K562 (cell line): ENCODE measurements at regions not wholly inside any gene's neighbourhood (a gene's known extent, or its start where the extent isn't known, plus 50 kb on each side); places are given as distances from the start of the nearest gene placed in this dataset.

Source experiments
- ATAC-seq: fragments of 200-7000 bp; cut with Tn5 transposase; 3 replicates; pipeline ENCODE4 v1.9.1; 2020; ENCODE audit warnings: moderate library complexity
- BruUV-seq: library from RNA; stranded (reverse); fragments of 400-500 nt; replicated peaks from 2 replicates; lab custom pipeline; 2021; lab: Mats Ljungman, UMichigan
- CTCF ChIA-PET: fragments of 300-600 bp; formaldehyde crosslinking; extraction: SDS; loops from one replicate; lab custom pipeline; 2021; ENCODE audit warnings: low intra/inter-chr PET ratio; lab: Yijun Ruan, JAX
- POLR2A ChIA-PET: fragments of 300-600, 350-650 bp; sonication (Branson Sonifier 250); formaldehyde crosslinking; extraction: SDS; loops from one replicate; lab custom pipeline; 2021; ENCODE audit warnings: antibody characterized with exemption, inconsistent platforms; lab: Yijun Ruan, JAX
- DNase-seq, 4 experiments: peaks; one replicate each; pipeline versions ENCODE4 v3.0.0 to v3.0.0-alpha.2; 2011 to 2018; ENCODE audit warnings: low spot score in 3 of 4, mixed read lengths in 3 of 4; ENCODE audit errors: extremely low read depth in 1 of 4
- FAIRE-seq: peaks from 2 replicates; lab custom pipeline; 2011; peaks lifted over from hg19 to GRCh38; lab: Jason Lieb, UNC
- H2AFZ ChIP-seq: 2 replicates; pipeline ENCODE4 v1.6.0; 2011; ENCODE audit warnings: low read depth, low read length, control low read depth, inconsistent platforms
- H3K27ac ChIP-seq: fragments of 200-600 bp; 3 replicates; pipeline ENCODE4 v1.8.0; 2011; ENCODE audit warnings: low read depth, mild to moderate bottlenecking, control low read depth, inconsistent platforms, low read length, moderate library complexity, mixed read lengths; ENCODE audit errors: extremely low read depth
- H3K27me3 ChIP-seq, 2 experiments: fragments of 300-600 bp in 1 of 2; 2 replicates in 1 of 2; 3 replicates in 1 of 2; pipeline versions ENCODE4 v1.6.0 to v1.8.0; 2011; ENCODE audit warnings: inconsistent platforms in 2 of 2, low read length in 2 of 2, mild to moderate bottlenecking in 1 of 2, mixed read lengths in 1 of 2, moderate library complexity in 1 of 2; ENCODE audit not compliant: control insufficient read depth in 2 of 2, insufficient read depth in 2 of 2
- H3K36me3 ChIP-seq: fragments of 300-600 bp; 3 replicates; pipeline ENCODE4 v1.8.0; 2011; ENCODE audit warnings: mild to moderate bottlenecking, low read length, inconsistent platforms; ENCODE audit not compliant: control insufficient read depth, insufficient read depth
- H3K4me1 ChIP-seq, 2 experiments: fragments of 200-600 bp in 1 of 2; replicated peaks in 1 of 2; 2 replicates in 1 of 2; 3 replicates in 1 of 2; pipeline versions ENCODE4 v1.5.1 to v1.8.0; 2011; ENCODE audit warnings: inconsistent platforms in 2 of 2, low read length in 2 of 2, mild to moderate bottlenecking in 1 of 2, mixed read lengths in 1 of 2, moderate library complexity in 1 of 2; ENCODE audit not compliant: control insufficient read depth in 2 of 2, insufficient read depth in 2 of 2
- H3K4me2 ChIP-seq: 2 replicates; pipeline ENCODE4 v1.6.1; 2011; ENCODE audit warnings: low read length, control low read depth, inconsistent platforms, mixed read lengths; ENCODE audit not compliant: insufficient read depth
- H3K4me3 ChIP-seq: fragments of 200-600 bp; sonication (generic), shearing (Covaris generic); 2 replicates; pipeline ENCODE4 v1.5.1; 2016; ENCODE audit warnings: control low read depth, inconsistent platforms
- H3K79me2 ChIP-seq: fragments of 200-600 bp; 3 replicates; pipeline ENCODE4 v1.8.0; 2011; ENCODE audit warnings: low read length, inconsistent platforms; ENCODE audit not compliant: control insufficient read depth, insufficient read depth
- H3K9ac ChIP-seq, 2 experiments: 2 replicates each; pipeline versions ENCODE4 v1.6.0 to v1.6.1; 2011; ENCODE audit warnings: low read depth in 2 of 2, low read length in 2 of 2, control low read depth in 1 of 2, inconsistent platforms in 1 of 2, mild to moderate bottlenecking in 1 of 2, mixed read lengths in 1 of 2; ENCODE audit not compliant: insufficient read depth in 1 of 2
- H3K9me1 ChIP-seq: one replicate; pipeline ENCODE4 v1.6.0; 2011; ENCODE audit warnings: inconsistent platforms, mild to moderate bottlenecking, low read length, moderate library complexity; ENCODE audit not compliant: control insufficient read depth, insufficient read depth
- H3K9me3 ChIP-seq: replicated peaks from 2 replicates; pipeline ENCODE4 v1.5.1; 2011; ENCODE audit warnings: low read depth, low read length, inconsistent platforms; ENCODE audit not compliant: control insufficient read depth, insufficient read depth
- H4K20me1 ChIP-seq: replicated peaks from 2 replicates; pipeline ENCODE4 v1.6.1; 2011; ENCODE audit warnings: low read length, inconsistent platforms, mixed read lengths; ENCODE audit not compliant: control insufficient read depth, insufficient read depth
- NFIC ChIP-seq: fragments of 450-650 bp; IDR thresholded peaks from 2 replicates; pipeline ENCODE4 v1.6.1; 2017; ENCODE audit warnings: mild to moderate bottlenecking, inconsistent platforms
- ZBTB7A ChIP-seq: IDR thresholded peaks from 2 replicates; pipeline ENCODE4 v1.6.1; 2011; ENCODE audit warnings: low read depth, mild to moderate bottlenecking, low read length, moderate library complexity, borderline replicate concordance; ENCODE audit not compliant: control insufficient read depth
- ZNF224 ChIP-seq: sonication (generic); formaldehyde crosslinking; IDR thresholded peaks from 2 replicates; pipeline ENCODE4 v1.8.0; 2022; ENCODE audit warnings: mild to moderate bottlenecking, missing genetic modification reagents
- ZNF316 ChIP-seq: fragments of 450-650 bp; IDR thresholded peaks from 2 replicates; pipeline ENCODE4 v1.6.1; 2016
- WGBS: fragments of 100-300 bp; shearing (Covaris generic); methylation state at CpG from one replicate; pipeline ENCODE4 v1.1.6; 2016; ENCODE audit warnings: low coverage, mixed read lengths; ENCODE audit not compliant: insufficient coverage; ENCODE audit errors: missing lambda C conversion rate; 5-methylcytosine and 5-hydroxymethylcytosine counted together
- in situ Hi-C: fragments of 300-500 bp; cut with MboI; formaldehyde crosslinking; loops from 4 replicates; pipeline ENCODE4 v1.15.0; 2018; ENCODE audit warnings: inconsistent platforms, mixed read lengths
- intact Hi-C: fragments of 100-400 bp; cut with micrococcal nuclease; formaldehyde crosslinking; loops from 2 replicates; pipeline ENCODE4 v1.14.2; 2022
- TF ChIP-seq, protein P1 (sequence below), 2 experiments: fragments of 450-650 bp; formaldehyde crosslinking in 1 of 2; IDR thresholded peaks; 2 replicates each; pipeline versions ENCODE4 v1.4.0 to v1.6.1; 2014 to 2020; ENCODE audit warnings: mild to moderate bottlenecking in 2 of 2, borderline replicate concordance in 1 of 2, low read depth in 1 of 2
- TF ChIP-seq, protein P2 (sequence below): fragments of 200-800 bp; sonication (Bioruptor generic); IDR thresholded peaks from 2 replicates; pipeline ENCODE4 v1.6.1; 2016; ENCODE audit warnings: missing genetic modification characterization, missing compliant biosample characterization

DNA sequence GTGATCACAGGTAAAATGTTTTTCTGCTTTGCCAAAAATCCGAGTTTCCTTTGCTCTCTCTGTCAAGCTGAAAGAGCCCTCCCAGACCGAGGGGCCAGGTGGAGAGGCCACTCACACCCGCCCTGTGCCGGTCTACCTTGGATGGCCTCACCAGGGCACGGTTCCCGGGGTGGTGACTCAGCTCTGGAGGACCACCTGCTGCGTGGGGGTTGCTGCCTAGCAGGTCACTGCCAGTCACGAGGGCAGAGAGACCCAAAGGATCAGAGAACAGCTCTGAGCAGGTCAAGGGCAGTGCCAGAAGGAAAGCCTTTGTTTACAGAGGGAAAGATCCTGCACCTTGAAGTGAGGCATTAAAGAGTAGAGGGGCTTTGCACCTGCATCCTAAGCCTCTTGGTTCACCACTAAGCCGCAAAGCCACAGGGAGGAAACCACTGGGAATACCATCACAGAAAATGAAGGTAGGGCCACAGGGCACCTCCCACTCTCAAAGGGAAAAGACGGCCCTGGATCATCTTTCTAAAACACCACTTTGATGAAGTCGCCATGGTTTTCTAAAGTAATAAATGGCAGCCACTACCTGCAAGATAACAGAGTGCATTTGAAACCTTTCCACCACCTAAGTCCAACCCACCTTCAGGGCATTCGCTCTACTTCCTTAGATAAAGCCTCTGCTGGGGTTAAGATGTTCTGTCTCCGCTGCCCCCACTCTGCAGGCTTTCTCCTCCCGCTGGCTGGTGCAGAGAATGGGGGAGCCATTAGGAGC is 160.3 kb upstream of the KLF14 start:
- H3K9me1 ChIP-seq, result no peaks in the 10 kb centered on the region
- in situ Hi-C loops, result no loop called here
- no peak overlapping the region for H3K27ac ChIP-seq
- DNase-seq (peak; percentile 54 to 69 (median 65)), ATAC-seq (peak; percentile 38), FAIRE-seq (no peak)
- no peak overlapping the region for H3K4me3 ChIP-seq
- no TSS peak for BruUV-seq
- H2AFZ ChIP-seq, result no peak overlapping the region
- peaks cover 6% of the 10 kb centered on the region; the same call in 2 of the 3 replicates for H3K36me3 ChIP-seq
- intact Hi-C loops, result no loop called here
- H3K4me2 ChIP-seq, result no peak overlapping the region
- H4K20me1 ChIP-seq, result no peaks in the 10 kb centered on the region
- H3K27me3 ChIP-seq, result no peaks in the 10 kb centered on the region
- H3K9me3 ChIP-seq, result no peaks in the 10 kb centered on the region
- peaks cover 15 to 19% of the 10 kb centered on the region in 2 experiments for H3K4me1 ChIP-seq
- 15% methylated on average over 14 of the region's 14 CpGs for WGBS
- no peaks in the 10 kb centered on the region for H3K79me2 ChIP-seq
- ChIA-PET CTCF (interaction anchor here (5.2 kb wide), 1 partner anchor 146 kb away, joined by 51 read pairs; no protein-coding TSS in a partner anchor), POLR2A (interaction anchor here (0.7 to 1.0 kb wide), 2 partner anchors 9 to 11 kb away, joined by 3 to 5 read pairs; no protein-coding TSS in a partner anchor)
- peak overlapping the region in 1 of 2 experiments; percentile 56; a peak in 2 of 4 replicates for H3K9ac ChIP-seq
- TF ChIP-seq, protein P1, sequence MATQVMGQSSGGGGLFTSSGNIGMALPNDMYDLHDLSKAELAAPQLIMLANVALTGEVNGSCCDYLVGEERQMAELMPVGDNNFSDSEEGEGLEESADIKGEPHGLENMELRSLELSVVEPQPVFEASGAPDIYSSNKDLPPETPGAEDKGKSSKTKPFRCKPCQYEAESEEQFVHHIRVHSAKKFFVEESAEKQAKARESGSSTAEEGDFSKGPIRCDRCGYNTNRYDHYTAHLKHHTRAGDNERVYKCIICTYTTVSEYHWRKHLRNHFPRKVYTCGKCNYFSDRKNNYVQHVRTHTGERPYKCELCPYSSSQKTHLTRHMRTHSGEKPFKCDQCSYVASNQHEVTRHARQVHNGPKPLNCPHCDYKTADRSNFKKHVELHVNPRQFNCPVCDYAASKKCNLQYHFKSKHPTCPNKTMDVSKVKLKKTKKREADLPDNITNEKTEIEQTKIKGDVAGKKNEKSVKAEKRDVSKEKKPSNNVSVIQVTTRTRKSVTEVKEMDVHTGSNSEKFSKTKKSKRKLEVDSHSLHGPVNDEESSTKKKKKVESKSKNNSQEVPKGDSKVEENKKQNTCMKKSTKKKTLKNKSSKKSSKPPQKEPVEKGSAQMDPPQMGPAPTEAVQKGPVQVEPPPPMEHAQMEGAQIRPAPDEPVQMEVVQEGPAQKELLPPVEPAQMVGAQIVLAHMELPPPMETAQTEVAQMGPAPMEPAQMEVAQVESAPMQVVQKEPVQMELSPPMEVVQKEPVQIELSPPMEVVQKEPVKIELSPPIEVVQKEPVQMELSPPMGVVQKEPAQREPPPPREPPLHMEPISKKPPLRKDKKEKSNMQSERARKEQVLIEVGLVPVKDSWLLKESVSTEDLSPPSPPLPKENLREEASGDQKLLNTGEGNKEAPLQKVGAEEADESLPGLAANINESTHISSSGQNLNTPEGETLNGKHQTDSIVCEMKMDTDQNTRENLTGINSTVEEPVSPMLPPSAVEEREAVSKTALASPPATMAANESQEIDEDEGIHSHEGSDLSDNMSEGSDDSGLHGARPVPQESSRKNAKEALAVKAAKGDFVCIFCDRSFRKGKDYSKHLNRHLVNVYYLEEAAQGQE (IDR thresholded peaks at IDR 0.05; ENCODE audit: borderline replicate concordance), result peak; percentile 24; the same call in 1 of the 2 replicates
- TF ChIP-seq, protein P1 (CRISPR knock-in tag; IDR thresholded peaks at IDR 0.05; ENCODE audit: low read depth), result no peak
- TF ChIP-seq ZNF316 (0 out of 2 replicates have a peak, but pooled peaks have one; percentile 4), ZNF224 (CRISPR knock-in tag) (no peak), ZBTB7A (peak; percentile 23; the same call in 1 of the 2 replicates), NFIC (peak; percentile 59)
- TF ChIP-seq, protein P2, sequence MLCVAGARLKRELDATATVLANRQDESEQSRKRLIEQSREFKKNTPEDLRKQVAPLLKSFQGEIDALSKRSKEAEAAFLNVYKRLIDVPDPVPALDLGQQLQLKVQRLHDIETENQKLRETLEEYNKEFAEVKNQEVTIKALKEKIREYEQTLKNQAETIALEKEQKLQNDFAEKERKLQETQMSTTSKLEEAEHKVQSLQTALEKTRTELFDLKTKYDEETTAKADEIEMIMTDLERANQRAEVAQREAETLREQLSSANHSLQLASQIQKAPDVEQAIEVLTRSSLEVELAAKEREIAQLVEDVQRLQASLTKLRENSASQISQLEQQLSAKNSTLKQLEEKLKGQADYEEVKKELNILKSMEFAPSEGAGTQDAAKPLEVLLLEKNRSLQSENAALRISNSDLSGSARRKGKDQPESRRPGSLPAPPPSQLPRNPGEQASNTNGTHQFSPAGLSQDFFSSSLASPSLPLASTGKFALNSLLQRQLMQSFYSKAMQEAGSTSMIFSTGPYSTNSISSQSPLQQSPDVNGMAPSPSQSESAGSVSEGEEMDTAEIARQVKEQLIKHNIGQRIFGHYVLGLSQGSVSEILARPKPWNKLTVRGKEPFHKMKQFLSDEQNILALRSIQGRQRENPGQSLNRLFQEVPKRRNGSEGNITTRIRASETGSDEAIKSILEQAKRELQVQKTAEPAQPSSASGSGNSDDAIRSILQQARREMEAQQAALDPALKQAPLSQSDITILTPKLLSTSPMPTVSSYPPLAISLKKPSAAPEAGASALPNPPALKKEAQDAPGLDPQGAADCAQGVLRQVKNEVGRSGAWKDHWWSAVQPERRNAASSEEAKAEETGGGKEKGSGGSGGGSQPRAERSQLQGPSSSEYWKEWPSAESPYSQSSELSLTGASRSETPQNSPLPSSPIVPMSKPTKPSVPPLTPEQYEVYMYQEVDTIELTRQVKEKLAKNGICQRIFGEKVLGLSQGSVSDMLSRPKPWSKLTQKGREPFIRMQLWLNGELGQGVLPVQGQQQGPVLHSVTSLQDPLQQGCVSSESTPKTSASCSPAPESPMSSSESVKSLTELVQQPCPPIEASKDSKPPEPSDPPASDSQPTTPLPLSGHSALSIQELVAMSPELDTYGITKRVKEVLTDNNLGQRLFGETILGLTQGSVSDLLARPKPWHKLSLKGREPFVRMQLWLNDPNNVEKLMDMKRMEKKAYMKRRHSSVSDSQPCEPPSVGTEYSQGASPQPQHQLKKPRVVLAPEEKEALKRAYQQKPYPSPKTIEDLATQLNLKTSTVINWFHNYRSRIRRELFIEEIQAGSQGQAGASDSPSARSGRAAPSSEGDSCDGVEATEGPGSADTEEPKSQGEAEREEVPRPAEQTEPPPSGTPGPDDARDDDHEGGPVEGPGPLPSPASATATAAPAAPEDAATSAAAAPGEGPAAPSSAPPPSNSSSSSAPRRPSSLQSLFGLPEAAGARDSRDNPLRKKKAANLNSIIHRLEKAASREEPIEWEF (CRISPR knock-in tag), result 0 out of 2 replicates have a peak, but pooled peaks have one; percentile 30
